Activated CD4-positive, alpha-beta T cell treated with anti-CD3 and anti-CD28 coated beads, Interleukin-2, amount 50 U/mL, for 4 hours (primary cell): ENCODE measurements at regions not wholly inside any gene's neighbourhood (a gene's known extent, or its start where the extent isn't known, plus 50 kb on each side); places are given as distances from the start of the nearest gene placed in this dataset.

Experiments used
- DNase-seq, 2 experiments: peaks; one replicate each; pipeline ENCODE4 v3.0.0-alpha.2; 2020

- no peak for DNase-seq
These were observed 982.9 kb downstream of the TUSC7 start for GRCh38 chr3:117692416-117692995.

- DNase-seq, result no peak
These were observed 985.7 kb downstream of the TUSC7 start for GRCh38 chr3:117695321-117695720.

DNA sequence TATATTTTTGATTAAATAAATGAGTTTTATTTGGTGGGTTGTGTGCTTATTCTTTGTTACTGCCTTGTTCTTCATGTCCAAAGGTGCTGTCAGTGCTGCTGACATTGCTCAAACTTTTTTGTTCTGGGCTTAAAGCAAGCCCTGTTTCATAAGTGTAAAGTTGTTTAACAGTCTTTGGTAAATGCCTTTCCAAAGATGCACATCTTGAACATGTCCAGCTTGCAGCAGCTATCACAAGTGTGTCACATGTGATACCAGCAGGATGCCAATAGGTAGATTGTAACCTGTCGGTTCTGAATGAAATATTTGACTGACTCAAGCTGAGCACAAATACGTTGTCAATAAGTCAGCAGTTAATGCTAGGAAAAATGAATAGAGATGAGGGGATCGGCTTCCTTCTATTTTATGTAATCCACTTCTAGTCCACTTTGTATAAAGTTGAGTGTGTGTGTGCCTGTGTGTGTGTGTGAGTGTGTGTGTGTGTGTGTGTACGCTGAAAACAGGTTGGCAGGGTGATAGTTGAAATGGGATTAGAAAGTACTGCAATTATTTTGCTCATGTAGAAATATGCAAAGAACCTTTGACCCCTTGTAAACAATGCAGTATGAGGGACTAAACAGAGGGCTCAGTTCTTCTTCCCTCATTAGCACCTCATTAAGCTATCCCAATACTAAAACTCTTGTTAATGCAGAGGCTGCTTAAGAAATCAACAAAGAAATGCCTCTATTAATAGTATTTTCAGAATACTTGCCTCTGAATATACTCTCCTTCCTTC lies 986.5 kb downstream of the TUSC7 start:
- no peak for DNase-seq

DNA sequence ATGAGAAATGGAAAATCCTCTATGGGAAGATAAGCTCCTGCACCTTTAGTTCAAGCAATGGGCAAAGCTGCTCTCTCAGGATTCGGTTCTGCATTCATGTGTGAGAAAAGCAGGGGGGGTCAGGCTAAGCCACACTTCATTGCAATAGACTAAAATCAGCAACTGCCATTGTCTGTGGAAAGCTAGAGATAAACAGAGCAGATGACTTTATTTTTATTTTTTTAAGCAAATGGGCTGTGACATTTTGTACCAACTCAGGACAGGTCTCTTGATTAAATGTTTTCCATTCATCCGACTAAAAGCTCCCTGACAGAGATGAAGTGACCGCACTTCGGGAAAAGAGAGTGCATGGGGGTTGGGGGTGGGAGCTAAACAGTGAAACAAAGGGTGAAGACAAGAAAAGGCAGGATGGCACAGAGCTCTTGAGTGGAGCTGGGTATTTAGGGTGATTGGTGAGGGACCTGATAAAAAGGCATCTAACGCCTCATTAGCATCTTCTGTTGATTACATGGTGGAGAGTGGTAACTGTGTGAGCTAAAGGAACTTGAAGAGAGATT lies 987.4 kb downstream of the TUSC7 start:
- no peak for DNase-seq

GRCh38 chr3:117699058-117699457 lies 989.5 kb downstream of the TUSC7 start:
- no peak for DNase-seq

GRCh38 chr3:117700573-117701360 lies 991.2 kb downstream of the TUSC7 start:
- DNase-seq, result no peak

DNA sequence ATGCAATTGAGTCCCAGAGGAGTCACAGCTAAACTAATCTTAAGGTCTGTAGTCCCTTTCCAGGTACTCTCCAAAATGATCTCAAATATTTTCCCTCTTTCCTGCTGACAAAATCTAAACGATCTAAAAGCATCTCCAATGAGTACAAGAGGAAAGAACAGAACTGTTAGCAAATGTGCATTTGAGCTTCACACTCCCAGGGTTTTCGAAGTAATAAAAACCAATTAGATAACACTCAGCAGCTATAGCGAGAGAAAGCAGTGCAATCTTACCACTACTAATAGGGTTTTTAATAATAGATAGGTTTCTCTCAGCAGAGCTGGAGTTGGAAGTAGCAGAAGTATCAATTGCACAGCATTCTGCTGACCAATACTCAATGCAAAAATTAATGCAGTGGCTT lies 995.4 kb downstream of the TUSC7 start:
- no peak for DNase-seq

GRCh38 chr3:117706037-117706436 lies 996.5 kb downstream of the TUSC7 start:
- DNase-seq, result no peak

DNA sequence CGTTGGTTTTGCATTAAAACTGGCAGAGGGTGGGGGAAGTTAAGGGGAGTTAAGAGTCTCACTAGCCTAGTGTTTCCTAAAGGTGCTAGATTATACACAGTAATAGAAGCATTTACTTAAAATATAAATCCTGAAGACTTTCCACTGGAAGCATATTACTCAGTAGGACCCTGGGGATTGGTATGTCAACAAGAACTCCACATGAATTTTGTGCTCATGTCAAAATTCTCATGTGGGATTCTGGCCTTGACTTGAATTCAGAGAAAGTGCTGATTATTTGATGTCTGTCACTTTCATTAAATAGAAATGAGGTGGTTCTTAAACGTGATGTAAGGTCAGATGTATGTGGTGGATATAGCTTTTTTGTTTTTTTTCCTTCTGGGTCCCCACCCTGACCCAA lies 997.2 kb downstream of the TUSC7 start:
- DNase-seq, result no peak

- DNase-seq, result no peak
These were observed 999.0 kb downstream of the TUSC7 start for GRCh38 chr3:117708601-117709000.

- no peak for DNase-seq
These were observed 999.5 kb downstream of the TUSC7 start for GRCh38 chr3:117709108-117709507.

- DNase-seq, result no peak
These were observed 1000.9 kb downstream of the TUSC7 start for GRCh38 chr3:117710501-117710900.

- no peak for DNase-seq
These were observed 1009.8 kb downstream of the TUSC7 start for GRCh38 chr3:117719316-117719926.

- no peak for DNase-seq
These were observed 1012.3 kb downstream of the TUSC7 start for GRCh38 chr3:117721866-117722265.

DNA sequence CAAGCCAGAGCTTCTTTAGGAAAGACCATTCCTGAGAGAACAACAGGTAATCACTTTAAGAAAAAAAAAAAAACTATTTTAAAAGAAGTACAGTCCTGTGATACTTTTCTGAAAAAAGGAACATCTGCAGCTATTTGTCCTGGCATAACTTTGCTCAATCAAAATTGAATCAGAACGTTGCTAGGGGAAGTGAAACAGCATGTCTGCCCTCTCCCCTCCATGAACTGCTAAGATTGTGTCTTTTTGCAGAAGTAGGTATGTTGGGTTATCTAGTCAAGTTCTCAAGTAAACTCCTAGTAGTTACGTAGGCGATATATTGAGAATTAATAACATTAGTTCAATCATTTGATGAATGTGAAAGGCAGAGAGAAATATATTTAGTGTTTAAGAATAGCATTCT lies 1013.3 kb downstream of the TUSC7 start:
- no peak for DNase-seq

GRCh38 chr3:117723825-117724224 lies 1014.2 kb downstream of the TUSC7 start:
- no peak for DNase-seq

DNA sequence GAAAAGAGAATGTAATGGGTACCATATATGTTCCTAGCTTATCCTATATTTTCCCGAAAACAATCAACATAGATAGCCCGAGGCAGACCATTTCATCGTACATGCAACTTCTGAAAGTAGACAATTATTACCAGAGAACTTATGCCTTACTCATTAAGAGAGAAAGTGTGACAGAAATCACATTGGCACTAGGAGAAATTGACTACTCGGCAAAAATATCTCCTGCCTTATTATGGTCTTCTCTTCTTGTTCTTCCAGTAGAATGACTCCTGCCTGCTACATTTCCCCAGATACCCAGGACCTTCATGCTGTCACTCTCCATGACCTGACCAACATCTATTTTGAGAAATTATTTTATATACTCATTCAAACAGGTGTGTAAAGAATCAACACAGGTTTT lies 1015.7 kb downstream of the TUSC7 start:
- DNase-seq, result no peak

GRCh38 chr3:117726776-117727175 lies 1017.2 kb downstream of the TUSC7 start:
- no peak for DNase-seq

- DNase-seq, result no peak
These were observed 1018.6 kb downstream of the TUSC7 start for GRCh38 chr3:117728226-117728625.

GRCh38 chr3:117734496-117734895 lies 1024.9 kb downstream of the TUSC7 start:
- no peak for DNase-seq

- DNase-seq, result no peak
These were observed 1026.0 kb downstream of the TUSC7 start for GRCh38 chr3:117735481-117736101.

GRCh38 chr3:117736846-117737245 lies 1027.3 kb downstream of the TUSC7 start:
- no peak for DNase-seq

GRCh38 chr3:117743993-117744392 lies 1034.4 kb downstream of the TUSC7 start:
- no peak for DNase-seq
